OCI-LY7 (cell line): ENCODE measurements at regions not wholly inside any gene's neighbourhood (a gene's known extent, or its start where the extent isn't known, plus 50 kb on each side); places are given as distances from the start of the nearest gene placed in this dataset.

Source experiments
- BruUV-seq: library from RNA; stranded (reverse); fragments of 400-500 nt; replicated peaks from 2 replicates; lab custom pipeline; 2021; lab: Mats Ljungman, UMichigan
- CTCF ChIA-PET: fragments of 300-600 bp; sonication (Branson Sonifier 250); formaldehyde crosslinking; loops from one replicate; lab custom pipeline; 2022; ENCODE audit warnings: antibody characterized with exemption; ENCODE audit not compliant: unreplicated experiment; lab: Charles Lee
- POLR2A ChIA-PET: fragments of 300-600 bp; sonication (Branson Sonifier 250); formaldehyde crosslinking; loops from one replicate; lab custom pipeline; 2022; ENCODE audit warnings: antibody characterized with exemption; lab: Charles Lee
- DNase-seq: peaks from one replicate; pipeline ENCODE4 v3.0.0-alpha.2; 2015; ENCODE audit warnings: low spot score
- H2AFZ ChIP-seq: fragments of 200-600 bp; sonication (generic), shearing (Covaris generic); 2 replicates; pipeline ENCODE4 v1.6.1; 2014; ENCODE audit warnings: mild to moderate bottlenecking, antibody characterized with exemption, low read length, moderate library complexity
- H3K27ac ChIP-seq: fragments of 200-600 bp; sonication (generic); 2 replicates; pipeline ENCODE4 v1.5.1; 2014; ENCODE audit warnings: mixed run types, low read depth, mild to moderate bottlenecking, moderate library complexity, low read length, inconsistent platforms; ENCODE audit not compliant: poor library complexity, severe bottlenecking
- H3K36me3 ChIP-seq: fragments of 200-600 bp; sonication (generic); 2 replicates; pipeline ENCODE4 v1.6.1; 2014; ENCODE audit warnings: mild to moderate bottlenecking, antibody characterized with exemption, low read length, moderate library complexity, mixed read lengths; ENCODE audit not compliant: insufficient read depth
- H3K4me1 ChIP-seq: fragments of 200-600 bp; sonication (generic); 2 replicates; pipeline ENCODE4 v1.5.1; 2014; ENCODE audit warnings: mild to moderate bottlenecking, low read length; ENCODE audit not compliant: insufficient read depth, poor library complexity, severe bottlenecking
- H3K4me2 ChIP-seq: fragments of 200-600 bp; sonication (generic); 2 replicates; pipeline ENCODE4 v1.6.1; 2014; ENCODE audit warnings: mild to moderate bottlenecking, low read length
- H3K4me3 ChIP-seq: fragments of 200-600 bp; sonication (generic); 2 replicates; pipeline ENCODE4 v1.5.1; 2014; ENCODE audit warnings: mild to moderate bottlenecking, low read depth, low read length; ENCODE audit not compliant: poor library complexity, severe bottlenecking
- H3K79me2 ChIP-seq: fragments of 200-600 bp; sonication (generic); 2 replicates; pipeline ENCODE4 v1.6.1; 2016; ENCODE audit warnings: low read depth, mild to moderate bottlenecking, low read length, moderate library complexity, mixed read lengths; ENCODE audit not compliant: insufficient read depth
- H3K9me2 ChIP-seq: fragments of 200-600 bp; sonication (generic); 2 replicates; pipeline ENCODE4 v1.6.1; 2016; ENCODE audit warnings: mild to moderate bottlenecking, low read length, mixed read lengths; ENCODE audit not compliant: insufficient read depth
- H3K9me3 ChIP-seq: fragments of 200-600 bp; sonication (generic); 2 replicates; pipeline ENCODE4 v1.6.1; 2014; ENCODE audit warnings: mild to moderate bottlenecking, mixed run types, low read length, mixed read lengths
- H4K20me1 ChIP-seq: fragments of 200-600 bp; sonication (generic); 2 replicates; pipeline ENCODE4 v1.6.1; 2014; ENCODE audit warnings: mild to moderate bottlenecking, antibody characterized with exemption, low read length, moderate library complexity, mixed read lengths; ENCODE audit not compliant: insufficient read depth
- CTCF ChIP-seq: fragments of 200-600 bp; sonication (generic); conservative IDR thresholded peaks from 2 replicates; pipeline ENCODE4 v1.5.1; 2014; ENCODE audit warnings: mild to moderate bottlenecking, antibody characterized with exemption, low read length, moderate library complexity, mixed read lengths
- EZH2phosphoT487 ChIP-seq: fragments of 200-600 bp; sonication (generic); IDR thresholded peaks from 2 replicates; pipeline ENCODE4 v1.6.1; 2018; ENCODE audit warnings: low read depth, borderline replicate concordance, mild to moderate bottlenecking, mixed run types, antibody characterized with exemption, low read length, moderate library complexity, mixed read lengths
- intact Hi-C: fragments of 100-400 bp; cut with micrococcal nuclease; formaldehyde crosslinking; loops from one replicate; pipeline ENCODE4 v1.10.0; 2022; ENCODE audit not compliant: unreplicated experiment

GRCh38 chr10:121187391-121187790 is 336.2 kb downstream of the WDR11 start:
- H3K9me2 ChIP-seq = no peaks in the 10 kb centered on the region
- TF ChIP-seq CTCF (no peak), EZH2phosphoT487 (no peak)
- H2AFZ ChIP-seq = no peak overlapping the region
- no peak overlapping the region for H3K27ac ChIP-seq
- no TSS peak for BruUV-seq
- DNase-seq = no peak
- no peaks in the 10 kb centered on the region for H3K4me1 ChIP-seq
- H3K79me2 ChIP-seq = no peaks in the 10 kb centered on the region
- H3K4me3 ChIP-seq = no peak overlapping the region
- ChIA-PET POLR2A (interaction anchor here (0.7 kb wide), 1 partner anchor 11 kb away, joined by 4 read pairs; no protein-coding TSS in a partner anchor), CTCF (no interaction called here)
- H3K36me3 ChIP-seq = no peaks in the 10 kb centered on the region
- no peak overlapping the region for H3K4me2 ChIP-seq
- intact Hi-C loops = no loop called here
- H3K9me3 ChIP-seq = no peaks in the 10 kb centered on the region
- no peaks in the 10 kb centered on the region for H4K20me1 ChIP-seq

GRCh38 chr10:121188005-121188404 is 336.8 kb downstream of the WDR11 start:
- H3K4me2 ChIP-seq = no peak overlapping the region
- ChIA-PET POLR2A (interaction anchor here (0.7 to 1.5 kb wide), 2 partner anchors 9 to 11 kb away, joined by 3 to 4 read pairs; no protein-coding TSS in a partner anchor), CTCF (no interaction called here)
- no peaks in the 10 kb centered on the region for H3K9me2 ChIP-seq
- TF ChIP-seq EZH2phosphoT487 = no peak
- TF ChIP-seq CTCF = no peak
- no TSS peak for BruUV-seq
- intact Hi-C loops = no loop called here
- H3K79me2 ChIP-seq = no peaks in the 10 kb centered on the region
- no peaks in the 10 kb centered on the region for H3K4me1 ChIP-seq
- H3K36me3 ChIP-seq = no peaks in the 10 kb centered on the region
- no peaks in the 10 kb centered on the region for H4K20me1 ChIP-seq
- no peaks in the 10 kb centered on the region for H3K9me3 ChIP-seq
- H2AFZ ChIP-seq = no peak overlapping the region
- no peak overlapping the region for H3K4me3 ChIP-seq
- no peak for DNase-seq
- H3K27ac ChIP-seq = no peak overlapping the region

- ChIA-PET CTCF (no interaction called here), POLR2A (interaction anchor here (1.5 kb wide), 1 partner anchor 10 kb away, joined by 3 read pairs; no protein-coding TSS in a partner anchor)
- no peaks in the 10 kb centered on the region for H3K9me2 ChIP-seq
- no TSS peak for BruUV-seq
- H4K20me1 ChIP-seq = no peaks in the 10 kb centered on the region
- TF ChIP-seq EZH2phosphoT487 (no peak), CTCF (no peak)
- no peaks in the 10 kb centered on the region for H3K36me3 ChIP-seq
- H2AFZ ChIP-seq = no peak overlapping the region
- no peaks in the 10 kb centered on the region for H3K9me3 ChIP-seq
- H3K27ac ChIP-seq = no peak overlapping the region
- H3K4me1 ChIP-seq = no peaks in the 10 kb centered on the region
- intact Hi-C loops = no loop called here
- no peak overlapping the region for H3K4me2 ChIP-seq
- H3K79me2 ChIP-seq = no peaks in the 10 kb centered on the region
- H3K4me3 ChIP-seq = no peak overlapping the region
- no peak for DNase-seq
Measured at GRCh38 chr10:121189066-121189465, 337.9 kb downstream of the WDR11 start.
